Forelimb muscle (tissue), 1 donor: ENCODE measurements at regions not wholly inside any gene's neighbourhood (a gene's known extent, or its start where the extent isn't known, plus 50 kb on each side); places are given as distances from the start of the nearest gene placed in this dataset.

ENCODE experiments used
- DNase-seq: peaks from one replicate; pipeline ENCODE4 v3.0.0-alpha.2; 2013; ENCODE audit warnings: low read depth

DNA sequence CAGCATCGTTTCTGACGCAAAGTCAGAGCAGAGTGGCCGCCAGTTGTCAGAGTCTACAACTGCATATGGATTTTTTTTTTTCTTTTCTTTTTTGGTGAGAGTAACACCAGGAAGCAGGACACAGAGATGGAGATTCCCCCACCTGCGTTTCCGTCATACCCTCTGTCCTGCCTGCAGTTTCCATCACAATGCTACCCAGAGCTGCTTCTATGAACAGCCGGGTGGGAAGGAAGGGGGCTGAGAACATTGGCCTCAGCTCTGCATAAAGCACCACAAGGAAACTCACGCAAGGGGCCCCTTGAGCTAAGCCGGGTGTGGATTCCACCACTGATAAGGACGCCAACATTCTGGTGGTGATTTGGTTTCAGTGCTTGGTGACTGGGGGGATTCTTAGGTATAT is 183.5 kb upstream of the AFDN start:
- DNase-seq: no peak

DNA sequence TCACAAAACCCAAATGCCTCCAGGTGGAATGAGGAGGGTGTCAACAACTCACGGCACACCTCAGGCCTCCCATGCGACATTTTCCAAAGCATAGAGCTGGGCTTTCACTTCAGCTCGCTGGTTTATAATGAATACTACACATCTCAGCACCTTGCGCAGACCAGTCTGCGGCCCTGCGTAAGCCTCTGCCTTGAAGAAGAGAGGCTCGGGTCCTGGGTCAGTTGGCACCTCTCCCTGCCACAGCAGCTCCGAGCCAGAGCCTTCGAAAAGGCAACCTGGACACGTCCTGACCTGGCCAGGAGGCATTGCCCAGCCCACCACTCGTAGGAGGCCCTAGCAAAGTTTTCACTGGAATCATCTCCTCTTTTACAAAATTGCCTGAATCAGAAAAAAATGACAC is 183.0 kb upstream of the AFDN start:
- DNase-seq: no peak

DNA sequence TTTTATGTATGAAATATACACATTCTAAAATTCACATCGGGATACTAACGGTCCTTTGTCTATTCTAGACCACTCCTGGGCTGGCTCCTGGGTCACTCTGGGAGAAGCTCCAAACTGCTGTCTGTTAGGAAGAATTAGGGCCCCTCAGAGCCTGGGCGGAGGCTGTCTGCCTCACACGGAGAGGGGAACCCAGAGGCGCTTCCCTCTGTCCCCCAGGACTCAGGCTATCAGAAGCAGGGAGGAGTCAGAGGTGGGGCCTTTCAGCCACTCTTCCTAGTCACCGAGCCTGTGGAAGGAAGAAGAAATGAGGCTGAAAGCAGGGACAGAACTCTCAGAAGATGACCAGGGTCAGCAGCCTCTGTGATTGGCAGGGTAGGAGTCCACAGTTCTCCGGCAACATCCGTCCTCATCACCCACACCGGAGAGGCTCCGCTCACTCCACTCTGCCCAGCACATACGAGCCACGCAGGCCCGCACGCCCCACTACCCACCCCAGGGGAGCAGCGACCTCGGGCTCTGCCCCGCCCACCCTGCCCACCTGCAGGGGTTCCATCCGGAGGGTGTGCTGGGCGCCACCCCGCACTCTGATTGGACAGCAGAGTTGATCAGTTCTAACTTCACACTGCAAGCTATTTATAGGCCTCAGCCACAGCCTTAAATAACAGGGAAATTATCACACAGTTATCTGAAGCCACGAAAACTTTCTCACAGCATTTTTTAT is 182.1 kb upstream of the AFDN start:
- DNase-seq: no peak

- DNase-seq: no peak
These were observed 181.3 kb upstream of the AFDN start for GRCh38 chr6:167645368-167645767.

- DNase-seq: no peak
These were observed 179.4 kb upstream of the AFDN start for GRCh38 chr6:167647306-167647705.

GRCh38 chr6:167647737-167648470 is 178.8 kb upstream of the AFDN start:
- DNase-seq: no peak

DNA sequence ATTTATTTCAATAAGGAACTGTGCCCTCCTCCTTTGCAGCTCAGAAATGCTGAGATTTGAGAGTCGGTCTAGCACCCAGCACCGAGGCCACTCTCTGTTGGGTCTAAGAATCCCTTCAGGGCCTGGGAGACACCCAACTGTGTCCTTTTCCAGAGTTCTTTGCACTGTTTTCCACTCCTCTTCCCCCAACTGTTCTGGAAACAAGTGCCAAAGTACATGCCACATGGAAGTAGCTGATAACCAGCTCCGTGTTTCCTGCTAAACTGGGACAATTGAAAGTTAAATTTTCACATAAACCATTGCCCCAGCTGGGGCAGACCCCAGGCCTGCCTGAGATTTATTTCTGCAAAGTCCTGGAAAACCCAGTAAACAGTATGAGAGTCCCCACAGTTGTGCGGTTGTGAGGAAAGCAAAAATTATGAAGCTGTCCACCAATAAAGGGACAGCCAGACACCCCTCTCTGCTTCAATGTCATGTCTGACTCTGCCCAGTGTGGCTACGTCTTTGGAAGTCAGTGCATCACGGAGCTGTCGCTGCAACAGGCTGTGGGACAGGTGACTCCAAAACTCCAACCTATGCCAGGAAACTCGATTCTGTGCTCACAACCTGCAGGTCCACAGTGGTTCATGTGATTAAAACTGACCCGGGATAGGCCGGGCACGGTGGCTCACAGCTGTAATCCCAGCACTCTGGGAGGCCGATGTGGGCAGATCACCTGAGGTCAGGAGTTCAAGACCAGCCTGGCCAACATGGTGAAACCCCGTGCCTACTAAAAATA is 178.0 kb upstream of the AFDN start:
- DNase-seq: no peak

DNA sequence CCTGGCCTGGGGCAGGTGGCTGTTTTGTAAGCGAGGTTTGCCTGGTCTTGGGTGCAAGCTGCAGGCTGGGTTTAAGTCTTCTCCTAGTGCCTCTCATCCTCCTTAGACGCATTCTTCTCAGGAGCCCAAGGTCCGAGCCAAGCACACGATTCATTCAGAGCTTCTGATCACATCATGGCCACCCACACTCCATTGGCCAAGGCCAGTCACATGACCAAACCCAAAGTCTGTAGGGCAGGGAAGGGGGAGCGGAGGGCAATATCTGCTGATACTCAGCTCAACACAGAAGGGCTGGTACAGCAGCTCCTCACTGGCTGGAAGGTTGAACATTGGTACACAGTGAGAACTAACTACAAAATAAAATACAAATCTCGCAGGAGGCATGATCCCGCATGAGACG is 177.2 kb upstream of the AFDN start:
- no peak for DNase-seq

- no peak for DNase-seq
These were observed 175.9 kb upstream of the AFDN start for GRCh38 chr6:167650730-167651317.

- DNase-seq: no peak
These were observed 175.2 kb upstream of the AFDN start for GRCh38 chr6:167651318-167652041.

DNA sequence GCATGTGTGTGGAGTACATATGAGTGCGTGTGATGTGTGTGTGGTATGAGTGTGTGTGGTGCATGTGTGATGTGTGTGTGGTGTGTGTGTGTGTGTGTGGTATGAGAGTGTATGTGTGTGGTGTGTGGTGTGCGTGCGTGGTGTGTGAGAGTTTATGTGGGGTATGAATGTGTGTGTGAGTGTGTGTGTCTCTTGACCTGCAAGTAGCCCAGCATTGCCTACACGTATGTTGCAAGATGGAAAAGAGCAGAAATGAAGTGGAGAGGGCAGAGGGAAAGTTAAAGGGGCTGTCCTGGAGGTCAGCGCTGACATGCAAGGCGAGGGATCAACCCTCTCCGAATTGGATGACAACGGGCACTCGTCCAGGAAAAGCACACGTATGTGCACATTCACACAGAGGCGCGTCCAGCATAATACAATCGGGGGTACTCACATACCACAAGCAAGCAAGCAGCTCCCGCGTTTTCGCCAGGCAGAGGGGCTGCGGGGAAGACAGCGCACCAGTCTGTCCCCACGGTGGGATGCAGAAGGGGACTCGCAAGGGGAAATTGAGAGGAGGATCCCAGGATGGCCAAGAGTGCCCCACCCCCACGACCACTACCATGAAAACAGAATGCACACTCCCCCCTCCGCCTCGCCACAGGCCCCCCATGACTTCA is 174.5 kb upstream of the AFDN start:
- no peak for DNase-seq

GRCh38 chr6:167652701-167653095 is 174.0 kb upstream of the AFDN start:
- no peak for DNase-seq

- DNase-seq: no peak
These were observed 173.2 kb upstream of the AFDN start for GRCh38 chr6:167653561-167653960.

- DNase-seq: no peak
These were observed 172.3 kb upstream of the AFDN start for GRCh38 chr6:167654389-167654788.

DNA sequence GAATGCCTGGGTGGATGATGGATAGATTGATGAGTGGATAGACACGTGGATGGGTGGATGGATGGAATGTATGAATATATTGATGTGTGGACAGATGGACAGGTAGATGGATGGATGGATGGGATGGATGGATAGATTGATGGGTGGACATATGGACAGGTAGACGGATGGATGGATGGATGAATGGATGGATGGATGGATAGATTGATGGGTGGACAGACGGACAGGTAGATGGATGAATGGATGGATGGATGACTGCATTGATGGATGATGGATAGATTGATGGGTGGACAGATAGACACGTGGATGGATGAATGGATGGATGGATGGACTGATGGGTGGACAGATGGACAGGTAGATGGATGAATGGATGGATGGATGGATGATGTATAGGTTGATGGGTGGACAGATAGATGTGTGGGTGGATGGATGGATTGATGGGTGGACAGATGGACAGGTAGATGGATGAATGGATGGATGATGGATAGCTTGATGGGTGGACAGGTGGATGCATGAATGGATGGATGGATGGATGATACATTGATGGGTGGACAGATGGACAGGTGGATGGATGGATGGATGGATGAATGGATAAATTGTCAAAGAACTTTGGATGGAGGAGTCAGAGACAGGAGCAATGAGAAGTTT is 171.4 kb upstream of the AFDN start:
- no peak for DNase-seq

DNA sequence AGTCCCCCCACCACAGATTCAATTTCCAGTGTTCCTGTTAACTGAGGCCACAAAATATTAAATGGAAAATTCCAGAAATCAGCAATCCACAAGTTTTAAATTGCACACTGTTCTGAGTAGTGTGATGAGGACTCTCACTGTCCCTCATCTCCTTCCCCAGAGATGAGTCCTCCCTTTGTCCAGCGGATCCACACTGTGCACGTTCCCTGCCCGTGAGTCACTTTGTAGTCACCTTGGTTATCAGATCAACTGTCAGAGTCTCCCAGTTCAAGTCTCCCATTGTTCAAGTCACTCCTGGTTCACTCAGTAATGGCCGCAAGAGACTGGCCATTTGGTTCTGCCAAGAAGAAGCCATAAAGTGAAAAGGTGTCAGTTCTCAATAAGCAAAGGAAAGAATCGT is 168.6 kb upstream of the AFDN start:
- DNase-seq: no peak

DNA sequence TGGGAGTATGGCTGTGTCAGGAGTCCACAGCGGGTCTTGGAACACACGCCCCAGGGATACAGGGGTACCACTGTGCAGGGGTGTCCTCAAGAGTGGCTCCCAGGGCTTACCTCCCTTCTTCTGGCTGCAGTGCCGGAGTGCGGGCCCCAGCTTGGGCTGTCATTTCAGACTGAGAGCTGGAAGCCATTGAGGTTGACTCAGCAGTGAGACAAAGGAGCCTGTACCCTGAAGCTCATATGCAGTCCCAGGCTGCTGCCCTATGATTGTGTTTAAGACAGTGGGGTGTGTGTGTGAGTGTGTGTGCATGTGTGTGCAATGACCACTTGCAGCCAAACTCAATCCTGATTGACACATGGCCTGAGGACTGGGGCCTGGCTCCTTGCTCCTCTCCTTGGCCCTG is 167.7 kb upstream of the AFDN start:
- no peak for DNase-seq

DNA sequence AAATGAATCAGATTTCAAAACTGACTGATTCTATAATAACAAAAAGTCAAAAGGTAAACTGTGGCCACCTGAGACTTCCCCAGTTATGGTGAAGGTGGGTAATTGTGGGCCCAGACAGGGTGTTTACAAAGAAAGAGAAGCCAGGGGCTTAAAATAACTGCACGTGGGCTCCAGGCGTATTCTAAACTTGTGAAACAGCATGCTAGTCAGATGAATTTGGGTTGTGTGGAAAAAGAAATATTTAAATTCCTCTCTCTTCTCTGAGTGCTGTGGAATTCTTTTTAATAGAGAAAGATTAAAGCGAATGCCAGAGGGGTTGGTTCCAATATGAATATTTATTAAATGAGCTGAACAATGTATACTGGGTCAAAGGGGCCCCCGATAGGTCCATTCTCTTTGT is 166.3 kb upstream of the AFDN start:
- DNase-seq: no peak

DNA sequence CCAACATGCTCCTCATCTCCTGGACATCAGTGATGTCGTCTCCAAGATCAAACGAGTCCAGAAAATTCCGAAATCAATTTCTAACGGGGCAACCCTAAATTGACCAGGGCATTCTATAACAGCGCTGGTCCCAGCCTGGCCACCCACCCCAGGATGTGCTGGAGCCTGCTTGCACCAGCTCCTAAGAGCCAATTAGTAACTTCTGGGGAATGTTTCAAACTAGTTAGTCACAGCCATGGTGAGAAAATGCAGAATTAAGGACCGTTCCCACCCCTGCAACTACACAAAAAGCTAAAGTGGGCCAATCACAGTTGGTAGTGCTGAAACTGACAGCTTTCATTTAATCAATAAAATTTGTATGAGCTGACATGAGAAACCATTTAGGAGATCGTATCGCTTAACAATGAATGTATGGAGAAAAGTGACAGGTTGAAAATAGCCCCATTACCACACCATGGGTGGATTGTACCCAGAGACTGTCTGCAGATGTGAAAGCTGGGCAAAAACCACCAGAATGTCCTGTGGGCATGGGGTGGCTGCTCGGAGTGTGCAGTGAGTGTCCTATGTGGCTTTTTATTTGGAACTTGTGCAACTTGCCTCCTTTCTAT is 165.7 kb upstream of the AFDN start:
- DNase-seq: no peak

GRCh38 chr6:167661552-167662044 is 165.1 kb upstream of the AFDN start:
- DNase-seq: peak; percentile 38
